HepG2 (cell line): ENCODE measurements at regions not wholly inside any gene's neighbourhood (a gene's known extent, or its start where the extent isn't known, plus 50 kb on each side); places are given as distances from the start of the nearest gene placed in this dataset.

Source experiments
- BRCA1 ChIP-seq: sonication (generic); formaldehyde crosslinking; IDR thresholded peaks from 2 replicates; pipeline ENCODE4 v1.4.0; 2020; ENCODE audit warnings: missing genetic modification reagents
- CTCF ChIP-seq: sonication (generic); formaldehyde crosslinking; IDR thresholded peaks from 2 replicates; pipeline ENCODE4 v1.5.0; 2020; ENCODE audit warnings: mild to moderate bottlenecking, missing genetic modification reagents, moderate library complexity
- FOXM1 ChIP-seq: sonication (generic); formaldehyde crosslinking; IDR thresholded peaks from 2 replicates; pipeline ENCODE4 v1.5.0; 2020; ENCODE audit warnings: missing genetic modification reagents
- HOXA5 ChIP-seq: sonication (generic); formaldehyde crosslinking; IDR thresholded peaks from 2 replicates; pipeline ENCODE4 v1.4.0; 2020; ENCODE audit warnings: missing genetic modification reagents
- JARID2 ChIP-seq: sonication (generic); formaldehyde crosslinking; IDR thresholded peaks from 2 replicates; pipeline ENCODE4 v1.8.1; 2023; ENCODE audit warnings: missing genetic modification reagents, inconsistent platforms; ENCODE audit not compliant: insufficient replicate concordance
- RBM22 ChIP-seq: fragments of 200-400 bp; formaldehyde crosslinking; optimal IDR thresholded peaks from 2 replicates; pipeline ENCODE3; 2017; ENCODE audit warnings: mild to moderate bottlenecking, low read length, moderate library complexity
- RELA ChIP-seq: sonication (generic); formaldehyde crosslinking; IDR thresholded peaks from 2 replicates; pipeline ENCODE4 v1.4.0; 2020; ENCODE audit warnings: missing genetic modification reagents
- TFAP4 ChIP-seq: sonication (generic); IDR thresholded peaks from 2 replicates; pipeline ENCODE4 v1.6.1; 2016; ENCODE audit warnings: low read depth, borderline replicate concordance
- TRIM24 ChIP-seq: sonication (generic); formaldehyde crosslinking; IDR thresholded peaks from 2 replicates; pipeline ENCODE4 v1.8.0; 2022; ENCODE audit warnings: mild to moderate bottlenecking, missing genetic modification reagents
- ZBTB1 ChIP-seq: sonication (generic); formaldehyde crosslinking; IDR thresholded peaks from 2 replicates; pipeline ENCODE4 v1.4.0; 2020; ENCODE audit warnings: missing genetic modification reagents, borderline replicate concordance
- ZBTB7A ChIP-seq: sonication (generic); formaldehyde crosslinking; IDR thresholded peaks from 2 replicates; pipeline ENCODE4 v1.8.0; 2022; ENCODE audit warnings: mild to moderate bottlenecking, missing genetic modification reagents
- ZHX1 ChIP-seq: sonication (generic); formaldehyde crosslinking; IDR thresholded peaks from 2 replicates; pipeline ENCODE4 v1.8.1; 2022; ENCODE audit warnings: low read depth, mild to moderate bottlenecking, missing genetic modification reagents
- ZNF280B ChIP-seq: sonication (generic); formaldehyde crosslinking; IDR thresholded peaks from 2 replicates; pipeline ENCODE4 v1.5.0; 2020; ENCODE audit warnings: missing genetic modification reagents, mild to moderate bottlenecking, borderline replicate concordance
- ZNF678 ChIP-seq: sonication (generic); formaldehyde crosslinking; IDR thresholded peaks from 2 replicates; pipeline ENCODE4 v1.4.0; 2020; ENCODE audit warnings: mild to moderate bottlenecking, missing genetic modification reagents

- TF ChIP-seq FOXM1 (CRISPR knock-in tag): no peak
- TF ChIP-seq RBM22: no peak
- no peak for TF ChIP-seq HOXA5 (CRISPR knock-in tag)
- no peak for TF ChIP-seq ZNF678 (CRISPR knock-in tag)
- TF ChIP-seq TFAP4: no peak
- no peak for TF ChIP-seq ZBTB7A (CRISPR knock-in tag)
- TF ChIP-seq TRIM24 (CRISPR knock-in tag): no peak
- no peak for TF ChIP-seq RELA (CRISPR knock-in tag)
- no peak for TF ChIP-seq CTCF (CRISPR knock-in tag)
- no peak for TF ChIP-seq ZBTB1
- TF ChIP-seq BRCA1: no peak
- no peak for TF ChIP-seq ZHX1 (CRISPR knock-in tag)
- no peak for TF ChIP-seq JARID2
- TF ChIP-seq ZNF280B (CRISPR knock-in tag): no peak
Observed at GRCh38 chr10:16280595-16280994, 156.2 kb upstream of the PTER start.
